ENCODE measurements at regions not wholly inside any gene's neighbourhood (a gene's known extent, or its start where the extent isn't known, plus 50 kb on each side); places are given as distances from the start of the nearest gene placed in this dataset.

DNA sequence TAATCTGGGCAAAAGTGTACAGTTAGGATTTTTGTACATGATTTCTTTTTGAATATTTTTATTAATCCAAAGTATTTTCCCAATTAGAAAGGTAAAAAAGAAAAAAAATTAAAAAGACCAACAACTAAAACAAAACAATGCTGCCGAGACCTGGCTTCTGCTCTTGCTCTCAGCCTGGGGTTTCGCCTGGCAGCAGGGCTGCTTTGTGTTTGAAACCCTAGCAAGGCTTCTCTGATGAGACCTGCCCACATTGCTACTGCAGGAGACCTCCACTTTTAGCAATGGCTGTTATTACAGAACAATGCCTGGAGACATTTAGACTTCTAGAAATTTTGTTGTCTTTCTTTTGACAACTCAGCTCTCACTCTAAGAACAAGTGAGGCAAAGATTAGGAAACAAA lies 1153.0 kb upstream of the TMEM132C start:
- BruUV-seq (replicated peaks) = no TSS peak
- 0% methylated on average over 2 of the region's 2 CpGs for WGBS (ENCODE audit: insufficient coverage, insufficient replicate concordance, low lambda C conversion rate, missing lambda C conversion rate)
- no peak overlapping the region for H3K27ac ChIP-seq (ENCODE audit: control insufficient read depth, insufficient read depth)

DNA sequence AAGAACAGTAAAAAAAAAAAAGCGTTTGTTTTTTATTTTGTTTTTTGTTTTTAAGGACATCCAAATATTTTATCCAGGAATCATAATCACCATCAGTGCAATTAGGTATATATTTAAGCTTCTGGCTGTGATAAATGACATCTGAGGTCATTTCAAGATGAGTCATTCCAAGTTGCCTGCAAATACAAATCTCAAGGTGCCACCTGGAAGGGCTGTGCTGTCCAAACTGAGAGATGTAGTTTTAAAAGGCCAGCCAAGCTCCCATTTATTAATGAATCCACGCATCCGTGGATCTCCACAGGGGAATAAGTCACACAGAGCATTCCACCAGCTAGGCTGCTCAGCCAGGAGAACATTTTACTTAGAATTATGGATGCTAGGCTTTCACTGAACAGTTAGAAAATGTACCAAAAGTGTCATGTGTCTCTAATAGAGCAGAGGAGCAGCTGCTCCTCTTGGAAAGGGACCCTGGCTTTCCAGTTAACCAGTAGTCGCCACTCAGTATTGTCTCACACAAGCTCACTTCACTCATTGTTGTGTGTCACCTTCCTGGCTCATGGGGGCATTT lies 1151.4 kb upstream of the TMEM132C start:
- no TSS peak for BruUV-seq (replicated peaks)
- H2AFZ ChIP-seq (ENCODE audit: control insufficient read depth, low read depth, low read length) = no peak overlapping the region
- H3K27ac ChIP-seq (ENCODE audit: control insufficient read depth, insufficient read depth) = no peak overlapping the region
- POLR2A ChIA-PET = no interaction called here
- no peaks in the 10 kb centered on the region for H3K4me1 ChIP-seq (ENCODE audit: control insufficient read depth, insufficient read depth, low read length)
- intact Hi-C loops (cut with micrococcal nuclease; ENCODE audit: unreplicated experiment) = no loop called here
- in situ Hi-C loops (cut with MboI) = no loop called here
- ATAC-seq (no peak; the same call in 2 of the 3 replicates), FAIRE-seq (no peak), DNase-seq (ENCODE audit: low read depth, low spot score) (no peak)
- 0% methylated on average over 4 of the region's 4 CpGs for WGBS (ENCODE audit: insufficient coverage, insufficient replicate concordance, low lambda C conversion rate, missing lambda C conversion rate)
- no peaks in the 10 kb centered on the region for H3K79me2 ChIP-seq (ENCODE audit: control insufficient read depth, insufficient read depth, low read length)
- H3K4me2 ChIP-seq (ENCODE audit: control insufficient read depth, insufficient read depth) = no peak overlapping the region
- RAD21 ChIA-PET (ENCODE audit: unreplicated experiment) = no interaction called here
- no peaks in the 10 kb centered on the region for H4K20me1 ChIP-seq (ENCODE audit: control insufficient read depth, insufficient read depth)
- CTCF ChIA-PET = no interaction called here
- no peaks in the 10 kb centered on the region for H3K36me3 ChIP-seq (ENCODE audit: control insufficient read depth in 2 of 2, insufficient read depth in 2 of 2, low read length in 1 of 2)
- SMC1A ChIA-PET (ENCODE audit: uncharacterized antibody, unreplicated experiment) = no interaction called here
- H3K27me3 ChIP-seq (replicated peaks in 1 of 2; ENCODE audit: control insufficient read depth in 2 of 2, insufficient read depth in 2 of 2, low read length in 1 of 2) = no peaks in the 10 kb centered on the region
- no peaks in the 10 kb centered on the region for H3K9me3 ChIP-seq (replicated peaks; ENCODE audit: control insufficient read depth, insufficient read depth, low read length)
- no peak overlapping the region for H3K4me3 ChIP-seq
- no peak overlapping the region for H3K9ac ChIP-seq (ENCODE audit: control insufficient read depth, insufficient read depth, low read length)
- no peak for TF ChIP-seq RELA (IDR thresholded peaks at IDR 0.05; ENCODE audit: borderline replicate concordance, partially characterized antibody)
- no peak for TF ChIP-seq HCFC1 (IDR thresholded peaks at IDR 0.05; ENCODE audit: low read length)
- TF ChIP-seq ETV6 (conservative IDR thresholded peaks at IDR 0.05 in 1 of 2, IDR thresholded peaks at IDR 0.05 in 1 of 2; ENCODE audit: borderline replicate concordance in 1 of 2, low read depth in 1 of 2) = no peak
- TF ChIP-seq HDGF (IDR thresholded peaks at IDR 0.05) = no peak
- TF ChIP-seq IKZF1 (conservative IDR thresholded peaks at IDR 0.05) = no peak
- TF ChIP-seq NFIC (IDR thresholded peaks at IDR 0.05; ENCODE audit: low read depth, low read length) = no peak
- no peak for TF ChIP-seq CEBPB (IDR thresholded peaks at IDR 0.05; ENCODE audit: borderline replicate concordance in 1 of 2, low read depth in 2 of 2, low read length in 2 of 2)
- no peak for TF ChIP-seq CHD2 (IDR thresholded peaks at IDR 0.05; ENCODE audit: borderline replicate concordance, low read depth, low read length)
- TF ChIP-seq SMAD5 (IDR thresholded peaks at IDR 0.05; ENCODE audit: low read depth) = no peak
- TF ChIP-seq, protein P1, sequence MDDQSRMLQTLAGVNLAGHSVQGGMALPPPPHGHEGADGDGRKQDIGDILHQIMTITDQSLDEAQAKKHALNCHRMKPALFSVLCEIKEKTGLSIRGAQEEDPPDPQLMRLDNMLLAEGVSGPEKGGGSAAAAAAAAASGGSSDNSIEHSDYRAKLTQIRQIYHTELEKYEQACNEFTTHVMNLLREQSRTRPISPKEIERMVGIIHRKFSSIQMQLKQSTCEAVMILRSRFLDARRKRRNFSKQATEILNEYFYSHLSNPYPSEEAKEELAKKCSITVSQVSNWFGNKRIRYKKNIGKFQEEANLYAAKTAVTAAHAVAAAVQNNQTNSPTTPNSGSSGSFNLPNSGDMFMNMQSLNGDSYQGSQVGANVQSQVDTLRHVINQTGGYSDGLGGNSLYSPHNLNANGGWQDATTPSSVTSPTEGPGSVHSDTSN (IDR thresholded peaks at IDR 0.05; ENCODE audit: insufficient replicate concordance, low read depth, low read length) = no peak
- TF ChIP-seq NFXL1 (IDR thresholded peaks at IDR 0.05; ENCODE audit: borderline replicate concordance) = no peak

More for the DNA sequence above, 1153.0 kb upstream of the TMEM132C start:
- POLR2A ChIA-PET = no interaction called here
- Histone ChIP-seq H3K36me3 (ENCODE audit: control insufficient read depth in 2 of 2, insufficient read depth in 2 of 2, low read length in 1 of 2) (no peaks in the 10 kb centered on the region), H3K4me3 (no peak overlapping the region), H3K9me3 (replicated peaks; ENCODE audit: control insufficient read depth, insufficient read depth, low read length) (no peaks in the 10 kb centered on the region), H3K4me1 (ENCODE audit: control insufficient read depth, insufficient read depth, low read length) (no peaks in the 10 kb centered on the region), H2AFZ (ENCODE audit: control insufficient read depth, low read depth, low read length) (no peak overlapping the region), H4K20me1 (ENCODE audit: control insufficient read depth, insufficient read depth) (no peaks in the 10 kb centered on the region), H3K27me3 (replicated peaks in 1 of 2; ENCODE audit: control insufficient read depth in 2 of 2, insufficient read depth in 2 of 2, low read length in 1 of 2) (no peaks in the 10 kb centered on the region), H3K79me2 (ENCODE audit: control insufficient read depth, insufficient read depth, low read length) (no peaks in the 10 kb centered on the region), H3K9ac (ENCODE audit: control insufficient read depth, insufficient read depth, low read length) (no peak overlapping the region), H3K4me2 (ENCODE audit: control insufficient read depth, insufficient read depth) (no peak overlapping the region)
- RAD21 ChIA-PET (ENCODE audit: unreplicated experiment) = no interaction called here
- TF ChIP-seq JUND (IDR thresholded peaks at IDR 0.05; ENCODE audit: low read depth, low read length) (no peak), POLR2AphosphoS5 (IDR thresholded peaks at IDR 0.05; ENCODE audit: low read length) (no peak), FOXK2 (IDR thresholded peaks at IDR 0.05) (no peak), IKZF2 (IDR thresholded peaks at IDR 0.05) (no peak), NFYA (IDR thresholded peaks at IDR 0.05; ENCODE audit: borderline replicate concordance, low read depth, low read length) (no peak), ZNF217 (IDR thresholded peaks at IDR 0.05) (no peak), CHD4 (IDR thresholded peaks at IDR 0.05) (no peak), NFIC (IDR thresholded peaks at IDR 0.05; ENCODE audit: low read depth, low read length) (no peak)
- TF ChIP-seq, protein P2, sequence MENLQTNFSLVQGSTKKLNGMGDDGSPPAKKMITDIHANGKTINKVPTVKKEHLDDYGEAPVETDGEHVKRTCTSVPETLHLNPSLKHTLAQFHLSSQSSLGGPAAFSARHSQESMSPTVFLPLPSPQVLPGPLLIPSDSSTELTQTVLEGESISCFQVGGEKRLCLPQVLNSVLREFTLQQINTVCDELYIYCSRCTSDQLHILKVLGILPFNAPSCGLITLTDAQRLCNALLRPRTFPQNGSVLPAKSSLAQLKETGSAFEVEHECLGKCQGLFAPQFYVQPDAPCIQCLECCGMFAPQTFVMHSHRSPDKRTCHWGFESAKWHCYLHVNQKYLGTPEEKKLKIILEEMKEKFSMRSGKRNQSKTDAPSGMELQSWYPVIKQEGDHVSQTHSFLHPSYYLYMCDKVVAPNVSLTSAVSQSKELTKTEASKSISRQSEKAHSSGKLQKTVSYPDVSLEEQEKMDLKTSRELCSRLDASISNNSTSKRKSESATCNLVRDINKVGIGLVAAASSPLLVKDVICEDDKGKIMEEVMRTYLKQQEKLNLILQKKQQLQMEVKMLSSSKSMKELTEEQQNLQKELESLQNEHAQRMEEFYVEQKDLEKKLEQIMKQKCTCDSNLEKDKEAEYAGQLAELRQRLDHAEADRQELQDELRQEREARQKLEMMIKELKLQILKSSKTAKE (IDR thresholded peaks at IDR 0.05; ENCODE audit: low read depth, poor library complexity, severe bottlenecking) = no peak
- in situ Hi-C loops (cut with MboI) = no loop called here
- FAIRE-seq (no peak), ATAC-seq (no peak), DNase-seq (ENCODE audit: low read depth, low spot score) (no peak)
- intact Hi-C loops (cut with micrococcal nuclease; ENCODE audit: unreplicated experiment) = no loop called here
- SMC1A ChIA-PET (ENCODE audit: uncharacterized antibody, unreplicated experiment) = interaction anchor here (1.3 kb wide), 1 partner anchor 29 kb away, joined by 3 read pairs; no protein-coding TSS in a partner anchor
- CTCF ChIA-PET = no interaction called here
